ENCODE measurements at regions not wholly inside any gene's neighbourhood (a gene's known extent, or its start where the extent isn't known, plus 50 kb on each side); places are given as distances from the start of the nearest gene placed in this dataset.

DNA sequence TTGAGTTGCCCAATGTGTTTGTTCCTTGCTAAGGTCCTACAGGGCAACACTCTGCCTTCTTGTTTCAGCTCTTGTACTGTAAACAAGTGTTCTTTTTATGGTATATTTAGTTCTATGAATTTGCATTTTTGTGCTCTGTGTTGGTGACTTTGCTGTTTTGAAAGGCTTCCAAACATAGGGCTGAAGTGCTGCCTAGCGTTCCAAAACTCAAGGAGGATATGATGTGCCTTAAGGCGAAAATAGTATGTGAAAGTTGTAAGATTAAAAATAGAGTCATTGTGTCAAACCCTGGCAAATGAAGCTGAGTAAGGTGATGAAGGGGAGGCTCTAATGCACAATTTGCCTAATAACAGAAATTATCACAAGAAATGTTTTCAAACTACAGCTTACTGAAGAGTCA is 372.7 kb upstream of the TOM1L1 start:
- TF ChIP-seq, protein P1, sequence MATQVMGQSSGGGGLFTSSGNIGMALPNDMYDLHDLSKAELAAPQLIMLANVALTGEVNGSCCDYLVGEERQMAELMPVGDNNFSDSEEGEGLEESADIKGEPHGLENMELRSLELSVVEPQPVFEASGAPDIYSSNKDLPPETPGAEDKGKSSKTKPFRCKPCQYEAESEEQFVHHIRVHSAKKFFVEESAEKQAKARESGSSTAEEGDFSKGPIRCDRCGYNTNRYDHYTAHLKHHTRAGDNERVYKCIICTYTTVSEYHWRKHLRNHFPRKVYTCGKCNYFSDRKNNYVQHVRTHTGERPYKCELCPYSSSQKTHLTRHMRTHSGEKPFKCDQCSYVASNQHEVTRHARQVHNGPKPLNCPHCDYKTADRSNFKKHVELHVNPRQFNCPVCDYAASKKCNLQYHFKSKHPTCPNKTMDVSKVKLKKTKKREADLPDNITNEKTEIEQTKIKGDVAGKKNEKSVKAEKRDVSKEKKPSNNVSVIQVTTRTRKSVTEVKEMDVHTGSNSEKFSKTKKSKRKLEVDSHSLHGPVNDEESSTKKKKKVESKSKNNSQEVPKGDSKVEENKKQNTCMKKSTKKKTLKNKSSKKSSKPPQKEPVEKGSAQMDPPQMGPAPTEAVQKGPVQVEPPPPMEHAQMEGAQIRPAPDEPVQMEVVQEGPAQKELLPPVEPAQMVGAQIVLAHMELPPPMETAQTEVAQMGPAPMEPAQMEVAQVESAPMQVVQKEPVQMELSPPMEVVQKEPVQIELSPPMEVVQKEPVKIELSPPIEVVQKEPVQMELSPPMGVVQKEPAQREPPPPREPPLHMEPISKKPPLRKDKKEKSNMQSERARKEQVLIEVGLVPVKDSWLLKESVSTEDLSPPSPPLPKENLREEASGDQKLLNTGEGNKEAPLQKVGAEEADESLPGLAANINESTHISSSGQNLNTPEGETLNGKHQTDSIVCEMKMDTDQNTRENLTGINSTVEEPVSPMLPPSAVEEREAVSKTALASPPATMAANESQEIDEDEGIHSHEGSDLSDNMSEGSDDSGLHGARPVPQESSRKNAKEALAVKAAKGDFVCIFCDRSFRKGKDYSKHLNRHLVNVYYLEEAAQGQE (IDR thresholded peaks at IDR 0.05; ENCODE audit: borderline replicate concordance in 1 of 2, low read depth in 1 of 2, low read length in 2 of 2), result no peak
- TF ChIP-seq ZNF281 (CRISPR knock-in tag; IDR thresholded peaks at IDR 0.05; ENCODE audit: borderline replicate concordance) (no peak), POLR2A (IDR thresholded peaks at IDR 0.05; ENCODE audit: insufficient read depth in 1 of 2, low read depth in 2 of 2, low read length in 2 of 2) (no peak), ZBTB43 (CRISPR knock-in tag; conservative IDR thresholded peaks at IDR 0.05) (no peak), PHF20 (CRISPR knock-in tag; IDR thresholded peaks at IDR 0.05) (no peak), ERF (CRISPR knock-in tag; IDR thresholded peaks at IDR 0.05) (no peak), ZNF569 (CRISPR knock-in tag; IDR thresholded peaks at IDR 0.05; ENCODE audit: borderline replicate concordance) (no peak), TARDBP (CRISPR knock-in tag; IDR thresholded peaks at IDR 0.05) (no peak), ZNF224 (CRISPR knock-in tag; IDR thresholded peaks at IDR 0.05) (no peak)
- TF ChIP-seq, protein P2, sequence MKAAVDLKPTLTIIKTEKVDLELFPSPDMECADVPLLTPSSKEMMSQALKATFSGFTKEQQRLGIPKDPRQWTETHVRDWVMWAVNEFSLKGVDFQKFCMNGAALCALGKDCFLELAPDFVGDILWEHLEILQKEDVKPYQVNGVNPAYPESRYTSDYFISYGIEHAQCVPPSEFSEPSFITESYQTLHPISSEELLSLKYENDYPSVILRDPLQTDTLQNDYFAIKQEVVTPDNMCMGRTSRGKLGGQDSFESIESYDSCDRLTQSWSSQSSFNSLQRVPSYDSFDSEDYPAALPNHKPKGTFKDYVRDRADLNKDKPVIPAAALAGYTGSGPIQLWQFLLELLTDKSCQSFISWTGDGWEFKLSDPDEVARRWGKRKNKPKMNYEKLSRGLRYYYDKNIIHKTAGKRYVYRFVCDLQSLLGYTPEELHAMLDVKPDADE (CRISPR knock-in tag; IDR thresholded peaks at IDR 0.05), result no peak
- TF ChIP-seq, protein P3, sequence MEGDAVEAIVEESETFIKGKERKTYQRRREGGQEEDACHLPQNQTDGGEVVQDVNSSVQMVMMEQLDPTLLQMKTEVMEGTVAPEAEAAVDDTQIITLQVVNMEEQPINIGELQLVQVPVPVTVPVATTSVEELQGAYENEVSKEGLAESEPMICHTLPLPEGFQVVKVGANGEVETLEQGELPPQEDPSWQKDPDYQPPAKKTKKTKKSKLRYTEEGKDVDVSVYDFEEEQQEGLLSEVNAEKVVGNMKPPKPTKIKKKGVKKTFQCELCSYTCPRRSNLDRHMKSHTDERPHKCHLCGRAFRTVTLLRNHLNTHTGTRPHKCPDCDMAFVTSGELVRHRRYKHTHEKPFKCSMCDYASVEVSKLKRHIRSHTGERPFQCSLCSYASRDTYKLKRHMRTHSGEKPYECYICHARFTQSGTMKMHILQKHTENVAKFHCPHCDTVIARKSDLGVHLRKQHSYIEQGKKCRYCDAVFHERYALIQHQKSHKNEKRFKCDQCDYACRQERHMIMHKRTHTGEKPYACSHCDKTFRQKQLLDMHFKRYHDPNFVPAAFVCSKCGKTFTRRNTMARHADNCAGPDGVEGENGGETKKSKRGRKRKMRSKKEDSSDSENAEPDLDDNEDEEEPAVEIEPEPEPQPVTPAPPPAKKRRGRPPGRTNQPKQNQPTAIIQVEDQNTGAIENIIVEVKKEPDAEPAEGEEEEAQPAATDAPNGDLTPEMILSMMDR (CRISPR knock-in tag; IDR thresholded peaks at IDR 0.05), result no peak
